Mesendoderm (in vitro differentiated cells): ENCODE measurements at regions not wholly inside any gene's neighbourhood (a gene's known extent, or its start where the extent isn't known, plus 50 kb on each side); places are given as distances from the start of the nearest gene placed in this dataset.
A peak's percentile ranks its signal among the peaks of the same experiment; 100 is the strongest.

Experiments used
- DNase-seq: peaks from one replicate; pipeline ENCODE4 v3.0.0; 2013
- H2AK5ac ChIP-seq: 2 replicates; pipeline ENCODE4 v1.6.1; 2013; ENCODE audit warnings: low read length, inconsistent platforms
- H2BK120ac ChIP-seq: 2 replicates; pipeline ENCODE4 v1.6.1; 2013; ENCODE audit warnings: low read depth, mild to moderate bottlenecking, low read length, moderate library complexity, mixed read lengths
- H2BK15ac ChIP-seq: replicated peaks from 2 replicates; pipeline ENCODE4 v1.6.1; 2013; ENCODE audit warnings: low read depth, mild to moderate bottlenecking, moderate library complexity
- H2BK5ac ChIP-seq: 2 replicates; pipeline ENCODE4 v1.6.1; 2013; ENCODE audit warnings: low read length, inconsistent platforms
- H3K18ac ChIP-seq: 2 replicates; pipeline ENCODE4 v1.6.1; 2013; ENCODE audit warnings: mild to moderate bottlenecking, low read length, mixed read lengths
- H3K23ac ChIP-seq: one replicate; pipeline ENCODE4 v1.6.1; 2013; ENCODE audit warnings: low read length
- H3K27ac ChIP-seq: 2 replicates; pipeline ENCODE4 v1.5.1; 2013; ENCODE audit warnings: low read depth, mild to moderate bottlenecking, inconsistent platforms, low read length, moderate library complexity
- H3K27me3 ChIP-seq: 2 replicates; pipeline ENCODE4 v1.6.1; 2013; ENCODE audit warnings: low read length, control low read depth, mild to moderate bottlenecking, inconsistent platforms; ENCODE audit not compliant: insufficient read depth, poor library complexity
- H3K36me3 ChIP-seq: 2 replicates; pipeline ENCODE4 v1.6.1; 2013; ENCODE audit warnings: low read length, inconsistent platforms; ENCODE audit not compliant: control insufficient read depth, insufficient read depth
- H3K4ac ChIP-seq: one replicate; pipeline ENCODE4 v1.6.1; 2013; ENCODE audit warnings: low read depth, mild to moderate bottlenecking, low read length, moderate library complexity
- H3K4me1 ChIP-seq: 2 replicates; pipeline ENCODE4 v1.6.1; 2013; ENCODE audit warnings: low read depth, low read length, inconsistent platforms; ENCODE audit not compliant: control insufficient read depth
- H3K4me2 ChIP-seq: 2 replicates; pipeline ENCODE4 v1.6.1; 2013; ENCODE audit warnings: low read length
- H3K4me3 ChIP-seq: 2 replicates; pipeline ENCODE4 v1.5.1; 2013; ENCODE audit warnings: mild to moderate bottlenecking, low read length
- H3K56ac ChIP-seq: one replicate; pipeline ENCODE4 v1.6.1; 2013; ENCODE audit warnings: low read length
- H3K79me1 ChIP-seq: 2 replicates; pipeline ENCODE4 v1.6.1; 2013; ENCODE audit warnings: low read length, inconsistent platforms
- H3K79me2 ChIP-seq: 2 replicates; pipeline ENCODE4 v1.6.1; 2013; ENCODE audit warnings: mild to moderate bottlenecking, low read length; ENCODE audit not compliant: control insufficient read depth, insufficient read depth
- H3K9ac ChIP-seq: 2 replicates; pipeline ENCODE4 v1.6.1; 2013; ENCODE audit warnings: low read length, inconsistent platforms
- H4K5ac ChIP-seq: one replicate; pipeline ENCODE4 v1.6.1; 2013; ENCODE audit warnings: low read length
- H4K8ac ChIP-seq: one replicate; pipeline ENCODE4 v1.6.1; 2013; ENCODE audit warnings: low read depth, mild to moderate bottlenecking, control low read depth, low read length, moderate library complexity
- WGBS: extraction: QIAGEN DNeasy Blood & Tissue Kit; methylation state at CpG from one replicate; pipeline ENCODE4 v1.1.7; 2013; ENCODE audit warnings: low lambda C conversion rate, missing lambda C conversion rate; ENCODE audit not compliant: insufficient coverage; ENCODE audit errors: extremely low coverage; 5-methylcytosine and 5-hydroxymethylcytosine counted together

DNA sequence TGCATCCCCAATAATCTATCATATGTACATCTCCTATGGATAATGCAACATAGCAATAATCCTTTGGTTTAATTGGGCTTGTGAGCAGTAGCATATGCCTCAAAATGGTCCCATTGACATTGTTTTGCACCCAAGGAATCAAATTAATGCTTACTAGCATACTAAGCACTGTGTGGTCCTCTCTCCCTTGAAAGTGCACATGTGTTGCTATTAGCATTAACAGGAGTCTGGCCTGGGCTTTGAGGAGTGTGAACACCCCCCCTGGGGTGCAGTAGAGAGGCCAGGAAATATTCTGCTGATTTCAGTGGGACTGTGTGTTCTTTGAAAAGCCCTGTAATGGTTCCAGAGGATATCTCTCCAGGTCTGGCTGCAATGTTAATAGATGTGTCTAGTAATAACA, 1148.4 kb downstream of the VRK1 start:
- no peak overlapping the region for H4K8ac ChIP-seq
- H3K79me2 ChIP-seq: no peaks in the 10 kb centered on the region
- no peaks in the 10 kb centered on the region for H3K4me1 ChIP-seq
- peak; percentile 5 for DNase-seq
- H2AK5ac ChIP-seq: no peak overlapping the region
- H3K18ac ChIP-seq: no peak overlapping the region
- no peak overlapping the region for H3K4me3 ChIP-seq
- no peaks in the 10 kb centered on the region for H3K27me3 ChIP-seq
- no peak overlapping the region for H2BK15ac ChIP-seq
- H3K79me1 ChIP-seq: no peaks in the 10 kb centered on the region
- H2BK5ac ChIP-seq: no peak overlapping the region
- no peak overlapping the region for H3K23ac ChIP-seq
- H3K9ac ChIP-seq: no peak overlapping the region
- no peak overlapping the region for H4K5ac ChIP-seq
- H2BK120ac ChIP-seq: no peak overlapping the region
- H3K4ac ChIP-seq: no peak overlapping the region
- H3K36me3 ChIP-seq: no peaks in the 10 kb centered on the region
- no peak overlapping the region for H3K56ac ChIP-seq
- H3K27ac ChIP-seq: no peak overlapping the region
- H3K4me2 ChIP-seq: no peak overlapping the region

DNA sequence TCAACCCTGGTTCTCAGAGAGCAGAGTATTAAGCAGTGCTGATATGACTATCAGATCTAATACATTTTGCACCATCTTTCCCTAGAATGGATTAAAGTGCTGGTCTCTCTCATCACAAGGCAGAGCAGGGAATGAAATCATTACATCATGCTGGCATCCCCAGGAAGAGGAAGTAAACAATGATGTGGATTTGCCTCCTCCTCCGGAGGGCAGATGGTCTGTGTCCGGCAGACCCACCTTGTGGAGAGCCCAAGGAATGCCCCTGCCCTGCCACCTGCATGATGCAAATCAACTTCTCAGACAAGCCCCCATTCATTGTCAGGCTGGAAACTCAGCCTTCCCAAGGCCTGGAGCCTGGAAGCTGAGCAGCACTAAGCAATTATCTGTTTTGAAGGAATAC, 1149.1 kb downstream of the VRK1 start:
- H4K5ac ChIP-seq: no peak overlapping the region
- no peak overlapping the region for H2BK15ac ChIP-seq
- no peaks in the 10 kb centered on the region for H3K27me3 ChIP-seq
- H3K4me1 ChIP-seq: no peaks in the 10 kb centered on the region
- no peaks in the 10 kb centered on the region for H3K79me1 ChIP-seq
- peak; percentile 68 for DNase-seq
- H3K4me2 ChIP-seq: no peak overlapping the region
- no peak overlapping the region for H3K9ac ChIP-seq
- no peaks in the 10 kb centered on the region for H3K36me3 ChIP-seq
- no CpG with 5 or more reads among the region's 2 CpGs for WGBS
- H3K56ac ChIP-seq: no peak overlapping the region
- no peak overlapping the region for H2AK5ac ChIP-seq
- H3K4ac ChIP-seq: no peak overlapping the region
- H3K18ac ChIP-seq: no peak overlapping the region
- H2BK120ac ChIP-seq: no peak overlapping the region
- H3K4me3 ChIP-seq: no peak overlapping the region
- H4K8ac ChIP-seq: no peak overlapping the region
- no peak overlapping the region for H2BK5ac ChIP-seq
- H3K27ac ChIP-seq: no peak overlapping the region
- H3K23ac ChIP-seq: no peak overlapping the region
- H3K79me2 ChIP-seq: no peaks in the 10 kb centered on the region

DNA sequence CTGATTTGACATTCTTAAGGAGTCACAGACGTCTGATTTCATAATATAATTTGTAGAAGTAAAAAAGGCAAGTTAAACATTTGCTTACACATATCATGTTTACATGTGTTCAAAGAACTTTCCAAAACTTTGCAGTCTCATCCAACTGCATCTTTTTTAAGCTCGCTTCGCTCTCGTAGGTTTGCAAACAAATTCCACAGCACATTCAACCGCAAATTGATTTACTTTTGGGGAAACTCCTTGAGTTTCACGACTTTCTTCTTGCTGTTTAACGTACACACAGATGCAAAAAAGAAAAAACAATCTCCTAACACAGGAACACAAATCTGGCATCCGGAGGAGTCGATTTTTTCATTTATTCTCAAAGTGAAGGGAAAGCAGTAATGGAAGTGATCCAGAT, 1149.5 kb downstream of the VRK1 start:
- Histone ChIP-seq H4K5ac (no peak overlapping the region), H4K8ac (no peak overlapping the region), H3K4me1 (no peaks in the 10 kb centered on the region), H3K4me2 (no peak overlapping the region), H2BK5ac (no peak overlapping the region), H3K27ac (no peak overlapping the region), H2BK120ac (no peak overlapping the region), H2AK5ac (no peak overlapping the region), H3K79me2 (no peaks in the 10 kb centered on the region), H3K4ac (no peak overlapping the region), H3K27me3 (no peaks in the 10 kb centered on the region), H3K36me3 (no peaks in the 10 kb centered on the region), H3K56ac (no peak overlapping the region), H2BK15ac (no peak overlapping the region), H3K79me1 (no peaks in the 10 kb centered on the region), H3K4me3 (no peak overlapping the region), H3K9ac (no peak overlapping the region), H3K18ac (no peak overlapping the region), H3K23ac (no peak overlapping the region)
- WGBS: no CpG with 5 or more reads among the region's 9 CpGs
- DNase-seq: no peak

DNA sequence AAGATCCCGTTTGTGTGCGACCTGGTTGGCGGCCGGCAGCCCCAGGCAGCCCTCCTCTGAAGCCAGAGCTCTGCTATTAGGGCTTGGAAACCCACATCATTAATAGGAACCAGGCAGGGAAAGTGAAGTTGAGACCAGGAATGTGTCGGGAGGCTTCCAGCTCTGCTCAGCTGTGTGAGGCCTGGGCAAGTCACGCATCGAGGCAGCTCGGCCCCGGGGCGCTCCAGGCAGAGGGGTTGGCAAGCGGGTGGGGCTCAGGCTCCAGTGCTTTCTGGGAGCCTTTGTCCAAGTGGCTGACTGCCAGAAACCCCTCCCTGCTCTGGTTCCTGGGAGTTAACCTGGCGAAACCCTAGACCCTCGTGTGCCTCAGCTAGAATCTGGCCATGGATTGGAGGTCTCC, 1151.7 kb downstream of the VRK1 start:
- Histone ChIP-seq H3K27ac (no peak overlapping the region), H3K23ac (no peak overlapping the region), H3K18ac (no peak overlapping the region), H3K4me3 (no peak overlapping the region), H2BK5ac (no peak overlapping the region), H3K79me1 (no peaks in the 10 kb centered on the region), H3K4me1 (no peaks in the 10 kb centered on the region), H3K9ac (no peak overlapping the region), H3K79me2 (no peaks in the 10 kb centered on the region), H3K36me3 (no peaks in the 10 kb centered on the region), H2AK5ac (no peak overlapping the region), H3K56ac (no peak overlapping the region), H3K4me2 (no peak overlapping the region), H4K5ac (no peak overlapping the region), H3K27me3 (no peaks in the 10 kb centered on the region), H2BK120ac (no peak overlapping the region), H3K4ac (no peak overlapping the region), H4K8ac (no peak overlapping the region), H2BK15ac (no peak overlapping the region)
- WGBS: no CpG with 5 or more reads among the region's 13 CpGs
- DNase-seq: peak; percentile 4

DNA sequence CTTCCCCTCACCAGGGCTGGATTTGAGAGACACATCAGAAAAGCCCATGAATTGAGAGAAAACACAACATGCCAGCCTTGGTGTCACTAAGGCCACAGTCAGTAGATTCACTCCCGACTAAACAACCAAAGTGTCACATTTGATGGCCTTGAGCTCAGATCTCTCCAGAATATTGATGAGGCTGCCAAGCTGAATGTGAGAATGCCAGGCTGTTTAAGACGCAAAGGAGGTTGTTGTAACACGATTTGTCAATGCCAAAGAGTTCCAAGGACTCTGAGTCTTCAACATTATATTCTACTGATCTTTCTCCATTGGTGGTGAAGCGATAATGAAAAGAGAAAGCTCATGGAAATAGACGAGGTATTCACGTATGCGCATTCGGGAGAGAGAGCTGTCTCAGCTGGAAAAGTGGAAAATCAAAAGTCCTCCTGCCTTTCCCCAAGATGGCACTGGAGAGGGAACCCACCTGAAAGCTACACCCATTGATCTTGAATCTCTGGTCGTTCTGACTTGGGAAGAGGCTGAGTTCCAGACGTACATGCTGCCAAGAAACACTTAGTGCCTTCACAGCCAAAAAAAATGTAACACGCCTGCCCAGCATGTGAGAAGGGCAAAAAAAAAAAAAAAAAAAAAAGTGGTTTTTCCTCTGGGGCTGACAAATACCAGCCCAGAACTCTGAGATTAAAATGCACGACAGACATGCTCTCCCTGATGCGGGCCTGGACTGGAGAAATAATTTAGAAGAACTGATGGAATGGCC, 1159.6 kb downstream of the VRK1 start:
- H3K27me3 ChIP-seq: no peaks in the 10 kb centered on the region
- H4K5ac ChIP-seq: no peak overlapping the region
- H3K56ac ChIP-seq: no peak overlapping the region
- H3K4me3 ChIP-seq: no peak overlapping the region
- no peak overlapping the region for H2BK15ac ChIP-seq
- H2AK5ac ChIP-seq: no peak overlapping the region
- no peak overlapping the region for H3K27ac ChIP-seq
- no peak overlapping the region for H4K8ac ChIP-seq
- H3K36me3 ChIP-seq: no peaks in the 10 kb centered on the region
- no peak overlapping the region for H3K23ac ChIP-seq
- no peak overlapping the region for H3K9ac ChIP-seq
- no peaks in the 10 kb centered on the region for H3K4me1 ChIP-seq
- no peak overlapping the region for H3K4ac ChIP-seq
- no peak overlapping the region for H3K4me2 ChIP-seq
- H3K79me1 ChIP-seq: no peaks in the 10 kb centered on the region
- no peak overlapping the region for H3K18ac ChIP-seq
- no peaks in the 10 kb centered on the region for H3K79me2 ChIP-seq
- H2BK120ac ChIP-seq: no peak overlapping the region
- H2BK5ac ChIP-seq: no peak overlapping the region
- no peak for DNase-seq
- no CpG with 5 or more reads among the region's 13 CpGs for WGBS

DNA sequence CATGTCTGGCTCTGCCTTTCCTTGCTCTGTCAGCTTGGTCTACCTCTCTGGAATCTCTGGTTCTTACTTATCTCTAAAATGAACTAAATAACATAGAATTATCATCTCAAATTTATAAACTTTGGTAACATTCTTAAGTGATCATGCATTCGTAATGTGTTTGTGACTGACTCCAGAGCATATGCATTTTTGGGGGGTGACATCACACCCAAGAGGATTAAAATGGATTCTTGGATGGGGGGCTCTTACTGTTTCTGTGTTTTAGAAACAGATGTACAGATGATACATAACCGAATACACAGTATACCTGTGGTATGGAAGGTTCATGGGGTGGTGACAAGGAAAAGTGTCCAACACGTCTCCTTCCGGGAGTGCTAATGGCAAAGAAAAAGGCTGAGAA, 1162.1 kb downstream of the VRK1 start:
- no peak overlapping the region for H2BK15ac ChIP-seq
- no peak overlapping the region for H3K9ac ChIP-seq
- no peak overlapping the region for H3K4ac ChIP-seq
- no peaks in the 10 kb centered on the region for H3K4me1 ChIP-seq
- no peak overlapping the region for H2BK120ac ChIP-seq
- H4K8ac ChIP-seq: no peak overlapping the region
- WGBS: no CpG with 5 or more reads among the region's 4 CpGs
- DNase-seq: no peak
- no peak overlapping the region for H2AK5ac ChIP-seq
- H3K36me3 ChIP-seq: no peaks in the 10 kb centered on the region
- H3K79me1 ChIP-seq: no peaks in the 10 kb centered on the region
- H3K4me3 ChIP-seq: no peak overlapping the region
- H3K79me2 ChIP-seq: no peaks in the 10 kb centered on the region
- no peak overlapping the region for H2BK5ac ChIP-seq
- H3K27me3 ChIP-seq: no peaks in the 10 kb centered on the region
- no peak overlapping the region for H3K56ac ChIP-seq
- no peak overlapping the region for H3K23ac ChIP-seq
- no peak overlapping the region for H4K5ac ChIP-seq
- H3K4me2 ChIP-seq: no peak overlapping the region
- no peak overlapping the region for H3K18ac ChIP-seq
- no peak overlapping the region for H3K27ac ChIP-seq
